ENCODE measurements at regions not wholly inside any gene's neighbourhood (a gene's known extent, or its start where the extent isn't known, plus 50 kb on each side); places are given as distances from the start of the nearest gene placed in this dataset.

- Histone ChIP-seq H3K27me3 (replicated peaks in 1 of 4; ENCODE audit: control extremely low read depth in 1 of 4, control insufficient read depth in 3 of 4, insufficient read depth in 4 of 4, low read length in 3 of 4) (peaks cover 0 to 3% (median 0%) of the 10 kb centered on the region in 4 experiments), H2AFZ (ENCODE audit: insufficient read depth, low read depth, low read length, poor library complexity, severe bottlenecking) (no peak overlapping the region), H3K4me3 (ENCODE audit: control extremely low read depth in 1 of 5, extremely low read depth in 1 of 5, insufficient read depth in 1 of 5, low read depth in 2 of 5, low read length in 4 of 5) (no peak overlapping the region), H3K36me3 (replicated peaks in 1 of 2; ENCODE audit: control extremely low read depth in 1 of 2, control insufficient read depth in 1 of 2, extremely low read depth in 1 of 2, insufficient read depth in 2 of 2, low read length in 1 of 2) (no peaks in the 10 kb centered on the region), H3K9ac (ENCODE audit: low read length) (no peak overlapping the region), H3K27ac (ENCODE audit: low read length in 2 of 2) (no peak overlapping the region), H3K4me2 (replicated peaks; ENCODE audit: low read depth, low read length, poor library complexity, severe bottlenecking) (no peak overlapping the region), H3K9me3 (ENCODE audit: control extremely low read depth in 1 of 3, control insufficient read depth in 2 of 3, insufficient read depth in 1 of 3, low read length in 2 of 3) (no peaks in the 10 kb centered on the region), H3K79me2 (ENCODE audit: control insufficient read depth, insufficient read depth, low read length) (no peaks in the 10 kb centered on the region), H4K20me1 (ENCODE audit: control insufficient read depth, insufficient read depth, low read length, poor library complexity, severe bottlenecking) (no peaks in the 10 kb centered on the region), H3K4me1 (ENCODE audit: control insufficient read depth in 2 of 2, insufficient read depth in 2 of 2, low read length in 2 of 2) (no peaks in the 10 kb centered on the region)
- CTCF ChIA-PET = no interaction called here
- no peaks in the 10 kb centered on the region for H3K9me3 Mint-ChIP-seq (ENCODE audit: insufficient read depth)
- H3K27ac Mint-ChIP-seq = no peak overlapping the region
- DNase-seq = no peak
- TF ChIP-seq CTCF (IDR thresholded peaks at IDR 0.05) = no peak
- no peak for TF ChIP-seq EZH2 (IDR thresholded peaks at IDR 0.05; ENCODE audit: borderline replicate concordance, insufficient read depth, low read depth, low read length, poor library complexity, severe bottlenecking)
- peaks cover 30% of the 10 kb centered on the region for H3K27me3 Mint-ChIP-seq
- ATAC-seq (ENCODE audit: low read depth) = no peak
- H3K4me3 Mint-ChIP-seq = no peak overlapping the region
- H3K4me1 Mint-ChIP-seq = no peaks in the 10 kb centered on the region
- POLR2A ChIA-PET = no interaction called here
- intact Hi-C loops (cut with micrococcal nuclease) = no loop called here
- WGBS (ENCODE audit: insufficient coverage) = 100% methylated on average over 1 of the region's 5 CpGs
These were observed 55.4 kb downstream of the FAM241B start for GRCh38 chr10:69685426-69685801.

GRCh38 chr10:69685802-69686585 lies 55.9 kb downstream of the FAM241B start:
- Histone ChIP-seq H3K4me3 (ENCODE audit: control extremely low read depth in 1 of 5, extremely low read depth in 1 of 5, insufficient read depth in 1 of 5, low read depth in 2 of 5, low read length in 4 of 5) (no peak overlapping the region), H2AFZ (ENCODE audit: insufficient read depth, low read depth, low read length, poor library complexity, severe bottlenecking) (no peak overlapping the region), H3K4me1 (ENCODE audit: control insufficient read depth in 2 of 2, insufficient read depth in 2 of 2, low read length in 2 of 2) (no peaks in the 10 kb centered on the region), H3K4me2 (replicated peaks; ENCODE audit: low read depth, low read length, poor library complexity, severe bottlenecking) (no peak overlapping the region), H3K27ac (ENCODE audit: low read length in 2 of 2) (no peak overlapping the region), H3K36me3 (replicated peaks in 1 of 2; ENCODE audit: control extremely low read depth in 1 of 2, control insufficient read depth in 1 of 2, extremely low read depth in 1 of 2, insufficient read depth in 2 of 2, low read length in 1 of 2) (no peaks in the 10 kb centered on the region), H3K9me3 (ENCODE audit: control extremely low read depth in 1 of 3, control insufficient read depth in 2 of 3, insufficient read depth in 1 of 3, low read length in 2 of 3) (no peaks in the 10 kb centered on the region), H3K79me2 (ENCODE audit: control insufficient read depth, insufficient read depth, low read length) (no peaks in the 10 kb centered on the region), H4K20me1 (ENCODE audit: control insufficient read depth, insufficient read depth, low read length, poor library complexity, severe bottlenecking) (no peaks in the 10 kb centered on the region), H3K9ac (ENCODE audit: low read length) (no peak overlapping the region), H3K27me3 (replicated peaks in 1 of 4; ENCODE audit: control extremely low read depth in 1 of 4, control insufficient read depth in 3 of 4, insufficient read depth in 4 of 4, low read length in 3 of 4) (peaks cover 0 to 3% (median 0%) of the 10 kb centered on the region in 4 experiments)
- Mint-ChIP-seq H3K9me3 (ENCODE audit: insufficient read depth) (no peaks in the 10 kb centered on the region), H3K4me1 (no peaks in the 10 kb centered on the region), H3K27ac (no peak overlapping the region), H3K27me3 (peaks cover 26% of the 10 kb centered on the region), H3K4me3 (no peak overlapping the region)
- CTCF ChIA-PET = no interaction called here
- POLR2A ChIA-PET = no interaction called here
- ATAC-seq (ENCODE audit: low read depth) (no peak), DNase-seq (no peak)
- TF ChIP-seq CTCF (IDR thresholded peaks at IDR 0.05) (no peak), EZH2 (IDR thresholded peaks at IDR 0.05; ENCODE audit: borderline replicate concordance, insufficient read depth, low read depth, low read length, poor library complexity, severe bottlenecking) (no peak)
- intact Hi-C loops (cut with micrococcal nuclease) = no loop called here
- WGBS (ENCODE audit: insufficient coverage) = 95% methylated on average over 18 of the region's 18 CpGs
